Ascending aorta (tissue), 2 donors: ENCODE measurements at regions not wholly inside any gene's neighbourhood (a gene's known extent, or its start where the extent isn't known, plus 50 kb on each side); places are given as distances from the start of the nearest gene placed in this dataset.

Experiments
- DNase-seq, 2 donors: peaks; one replicate each; pipeline ENCODE4 v3.0.0-alpha.2; 2019; ENCODE audit warnings: low spot score in 2 of 2
- H3K27ac ChIP-seq, 2 donors: fragments of 200-600 bp; sonication (generic); one replicate each; pipeline ENCODE4 v1.5.1; 2016 to 2017; ENCODE audit warnings: mild to moderate bottlenecking in 1 of 2
- H3K27me3 ChIP-seq: fragments of 200-600 bp; sonication (generic); one replicate; pipeline ENCODE4 v1.5.1; 2017
- H3K36me3 ChIP-seq, 2 donors: fragments of 200-600 bp; sonication (generic); one replicate each; pipeline ENCODE4 v1.5.1; 2016
- H3K4me1 ChIP-seq, 2 donors: fragments of 200-600 bp; sonication (generic); one replicate each; pipeline ENCODE4 v1.5.1; 2016 to 2017; ENCODE audit warnings: mild to moderate bottlenecking in 1 of 2
- H3K4me3 ChIP-seq, 2 donors: fragments of 200-600 bp; sonication (generic); one replicate each; pipeline ENCODE4 v1.5.1; 2016 to 2017; ENCODE audit warnings: mild to moderate bottlenecking in 1 of 2
- H3K9me3 ChIP-seq, 2 donors: fragments of 200-600 bp; sonication (generic); one replicate each; pipeline ENCODE4 v1.5.1; 2016
- intact Hi-C: fragments of 100-400 bp; cut with DNase I; formaldehyde crosslinking; loops from one replicate; pipeline ENCODE4 v1.15.1; 2023
- TF ChIP-seq, protein P1 (sequence below), 3 experiments: fragments of 200-600 bp in 2 of 3; fragments of 450-650 bp in 1 of 3; sonication (generic) in 2 of 3; IDR thresholded peaks; one replicate each; pipeline ENCODE4 v1.5.1; 2016 to 2019; ENCODE audit warnings: antibody characterized with exemption in 3 of 3, mild to moderate bottlenecking in 1 of 3, moderate library complexity in 1 of 3

DNA sequence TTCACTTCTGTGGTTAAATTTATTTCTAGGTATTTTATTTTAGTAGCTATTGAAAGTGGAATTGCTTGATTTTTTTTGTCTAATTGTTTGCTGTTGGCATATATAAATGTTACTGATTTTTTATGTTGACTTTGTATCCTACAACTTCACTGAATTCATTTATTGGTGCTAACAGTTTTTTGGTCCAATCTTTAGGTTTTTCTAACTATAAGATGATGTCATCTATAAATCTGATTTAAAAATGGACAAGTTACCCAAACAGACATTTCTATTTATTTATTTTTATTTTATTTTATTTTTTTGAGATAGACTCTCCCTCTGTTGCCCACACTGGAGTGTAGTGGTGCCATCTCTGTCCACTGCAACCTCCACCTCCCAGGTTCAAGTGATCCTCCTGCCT, 162.3 kb downstream of the COX7C start:
- H3K27ac ChIP-seq = no peak overlapping the region
- TF ChIP-seq, protein P1, sequence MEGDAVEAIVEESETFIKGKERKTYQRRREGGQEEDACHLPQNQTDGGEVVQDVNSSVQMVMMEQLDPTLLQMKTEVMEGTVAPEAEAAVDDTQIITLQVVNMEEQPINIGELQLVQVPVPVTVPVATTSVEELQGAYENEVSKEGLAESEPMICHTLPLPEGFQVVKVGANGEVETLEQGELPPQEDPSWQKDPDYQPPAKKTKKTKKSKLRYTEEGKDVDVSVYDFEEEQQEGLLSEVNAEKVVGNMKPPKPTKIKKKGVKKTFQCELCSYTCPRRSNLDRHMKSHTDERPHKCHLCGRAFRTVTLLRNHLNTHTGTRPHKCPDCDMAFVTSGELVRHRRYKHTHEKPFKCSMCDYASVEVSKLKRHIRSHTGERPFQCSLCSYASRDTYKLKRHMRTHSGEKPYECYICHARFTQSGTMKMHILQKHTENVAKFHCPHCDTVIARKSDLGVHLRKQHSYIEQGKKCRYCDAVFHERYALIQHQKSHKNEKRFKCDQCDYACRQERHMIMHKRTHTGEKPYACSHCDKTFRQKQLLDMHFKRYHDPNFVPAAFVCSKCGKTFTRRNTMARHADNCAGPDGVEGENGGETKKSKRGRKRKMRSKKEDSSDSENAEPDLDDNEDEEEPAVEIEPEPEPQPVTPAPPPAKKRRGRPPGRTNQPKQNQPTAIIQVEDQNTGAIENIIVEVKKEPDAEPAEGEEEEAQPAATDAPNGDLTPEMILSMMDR (IDR thresholded peaks at IDR 0.05) = no peak
- H3K36me3 ChIP-seq = no peaks in the 10 kb centered on the region

DNA sequence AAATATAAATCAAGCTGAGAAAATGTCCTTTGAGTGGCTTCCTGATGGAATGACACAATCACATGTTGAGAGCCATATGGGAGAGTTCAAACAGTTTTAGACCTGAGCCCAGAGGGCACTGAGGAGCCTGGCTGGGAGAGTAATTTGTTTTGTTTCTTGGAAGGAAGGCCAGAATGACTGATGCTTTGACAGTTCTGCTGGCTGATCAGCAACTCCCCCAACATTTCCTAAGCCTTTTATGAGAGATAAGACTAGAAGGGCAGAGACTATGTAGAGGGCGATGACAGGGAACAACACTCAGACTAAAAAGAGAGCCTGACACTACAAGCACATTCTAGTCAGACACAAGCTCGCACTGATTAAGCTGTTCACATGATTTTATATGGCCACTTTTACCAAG, 169.2 kb downstream of the COX7C start:
- TF ChIP-seq, protein P1 (IDR thresholded peaks at IDR 0.05) = no peak
- no peaks in the 10 kb centered on the region for H3K27me3 ChIP-seq
- no peaks in the 10 kb centered on the region for H3K36me3 ChIP-seq
- intact Hi-C loops = no loop called here
- no peak for DNase-seq
- H3K4me3 ChIP-seq = no peak overlapping the region
- H3K4me1 ChIP-seq = no peaks in the 10 kb centered on the region
- H3K9me3 ChIP-seq = no peaks in the 10 kb centered on the region
- H3K27ac ChIP-seq = no peak overlapping the region

More for the DNA sequence above, 162.3 kb downstream of the COX7C start:
- DNase-seq = no peak
- Histone ChIP-seq H3K9me3 (no peaks in the 10 kb centered on the region), H3K4me3 (no peak overlapping the region), H3K4me1 (no peaks in the 10 kb centered on the region), H3K27me3 (no peaks in the 10 kb centered on the region)
- intact Hi-C loops = no loop called here

DNA sequence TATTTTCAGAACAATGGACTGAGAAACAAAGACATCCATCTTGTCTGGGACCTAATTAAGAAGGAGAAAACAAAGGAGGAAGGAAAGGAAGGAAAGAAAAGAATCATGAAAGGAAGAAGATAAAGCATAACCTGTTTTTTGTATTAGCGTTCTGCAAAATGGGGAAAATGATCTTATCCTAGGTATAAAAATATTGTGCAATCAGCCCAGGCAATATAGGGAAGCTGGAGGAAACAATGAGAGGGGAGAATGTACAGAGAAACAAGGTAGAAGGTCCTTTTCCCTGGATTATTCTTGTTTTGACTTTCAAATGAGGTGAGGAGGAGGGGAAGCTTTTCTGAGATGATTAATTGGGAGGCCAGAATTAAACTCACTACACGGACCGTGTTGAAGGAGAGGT, 177.9 kb downstream of the COX7C start:
- no peak for DNase-seq
- H3K9me3 ChIP-seq = no peaks in the 10 kb centered on the region
- intact Hi-C loops = no loop called here
- no peak overlapping the region for H3K4me3 ChIP-seq
- TF ChIP-seq, protein P1 (IDR thresholded peaks at IDR 0.05) = no peak
- H3K4me1 ChIP-seq = no peaks in the 10 kb centered on the region
- H3K27ac ChIP-seq = no peak overlapping the region
- H3K36me3 ChIP-seq = no peaks in the 10 kb centered on the region
- no peaks in the 10 kb centered on the region for H3K27me3 ChIP-seq

DNA sequence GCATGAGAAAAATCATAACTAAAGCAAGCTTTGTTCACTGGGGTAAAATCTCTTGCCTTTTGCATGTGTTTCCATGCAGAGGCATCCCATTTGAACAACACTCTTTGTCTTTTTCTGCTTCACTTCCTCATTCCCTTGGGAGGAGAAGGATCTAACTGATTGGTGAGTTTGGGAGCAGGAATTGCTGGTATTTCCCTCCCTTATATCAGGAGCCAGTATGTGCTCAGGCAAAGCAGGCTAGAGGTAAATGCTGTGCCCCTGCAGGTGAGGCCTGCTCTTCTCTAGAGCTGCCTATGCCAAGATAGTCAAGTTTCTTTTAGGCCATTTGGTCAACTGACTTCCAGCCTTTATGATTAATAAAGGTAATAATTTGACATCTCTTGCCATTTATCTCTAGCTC, 179.9 kb downstream of the COX7C start:
- H3K4me1 ChIP-seq = no peaks in the 10 kb centered on the region
- H3K4me3 ChIP-seq = no peak overlapping the region
- H3K27me3 ChIP-seq = no peaks in the 10 kb centered on the region
- TF ChIP-seq, protein P1 (IDR thresholded peaks at IDR 0.05) = no peak
- H3K27ac ChIP-seq = no peak overlapping the region
- H3K9me3 ChIP-seq = no peaks in the 10 kb centered on the region
- no peaks in the 10 kb centered on the region for H3K36me3 ChIP-seq
- no peak for DNase-seq
- intact Hi-C loops = no loop called here

DNA sequence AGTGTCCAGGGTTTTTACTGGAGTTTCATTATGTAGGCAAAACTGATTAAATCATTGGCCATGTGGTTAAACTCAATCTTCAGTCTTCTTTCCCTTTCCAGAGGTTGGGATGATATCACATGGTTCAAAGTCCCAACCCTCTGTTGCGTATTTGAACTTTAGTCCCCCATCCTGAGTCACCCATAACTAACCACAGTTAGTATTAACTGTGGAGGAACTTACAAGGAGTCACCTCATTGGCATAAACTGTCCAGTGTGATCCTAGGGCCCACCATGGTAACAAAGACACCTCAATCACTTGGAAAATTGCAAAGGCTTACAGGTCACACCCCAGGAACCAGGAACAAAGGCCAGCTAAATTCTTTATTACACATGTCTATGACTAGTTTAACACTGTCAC, 188.5 kb downstream of the COX7C start:
- TF ChIP-seq, protein P1 (IDR thresholded peaks at IDR 0.05) = no peak
- Histone ChIP-seq H3K27ac (no peak overlapping the region), H3K4me3 (no peak overlapping the region), H3K36me3 (no peaks in the 10 kb centered on the region), H3K4me1 (no peaks in the 10 kb centered on the region), H3K9me3 (no peaks in the 10 kb centered on the region), H3K27me3 (no peaks in the 10 kb centered on the region)
- intact Hi-C loops = no loop called here
- DNase-seq = no peak
